ENCODE measurements at regions not wholly inside any gene's neighbourhood (a gene's known extent, or its start where the extent isn't known, plus 50 kb on each side); places are given as distances from the start of the nearest gene placed in this dataset.

DNA sequence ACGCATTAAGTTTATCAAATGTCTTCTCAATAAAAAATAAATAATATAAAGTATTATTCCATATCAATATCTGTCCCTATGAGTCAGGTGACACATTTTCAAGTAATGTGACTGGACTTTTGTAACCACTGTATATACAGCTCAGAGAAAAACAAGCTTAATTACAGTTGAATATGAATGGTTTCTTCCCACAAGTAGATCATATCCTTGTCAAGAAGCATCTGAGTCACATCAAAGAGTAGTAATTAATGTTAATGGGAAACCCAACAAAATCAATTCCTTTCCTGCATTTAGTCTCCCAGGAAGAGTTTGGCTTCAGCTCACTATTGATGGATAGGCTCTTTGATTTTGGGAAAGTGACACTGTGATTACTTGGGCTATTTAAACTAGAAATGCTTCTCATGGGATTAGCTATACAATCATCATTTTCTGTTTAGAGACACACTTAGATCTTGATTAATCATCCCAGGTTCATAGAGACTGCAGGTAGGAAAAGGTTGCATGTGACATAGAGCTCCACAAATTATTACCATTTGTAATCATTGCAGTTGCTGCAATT is 292.9 kb downstream of the GABRG2 start:
- in situ Hi-C loops (cut with MboI; ENCODE audit: low pct_unique_long_range_greater_than_20kb, low sequenced_read_pairs, unreplicated experiment), result no loop called here
- DNase-seq (ENCODE audit: low spot score), result no peak
- TF ChIP-seq, protein P1, sequence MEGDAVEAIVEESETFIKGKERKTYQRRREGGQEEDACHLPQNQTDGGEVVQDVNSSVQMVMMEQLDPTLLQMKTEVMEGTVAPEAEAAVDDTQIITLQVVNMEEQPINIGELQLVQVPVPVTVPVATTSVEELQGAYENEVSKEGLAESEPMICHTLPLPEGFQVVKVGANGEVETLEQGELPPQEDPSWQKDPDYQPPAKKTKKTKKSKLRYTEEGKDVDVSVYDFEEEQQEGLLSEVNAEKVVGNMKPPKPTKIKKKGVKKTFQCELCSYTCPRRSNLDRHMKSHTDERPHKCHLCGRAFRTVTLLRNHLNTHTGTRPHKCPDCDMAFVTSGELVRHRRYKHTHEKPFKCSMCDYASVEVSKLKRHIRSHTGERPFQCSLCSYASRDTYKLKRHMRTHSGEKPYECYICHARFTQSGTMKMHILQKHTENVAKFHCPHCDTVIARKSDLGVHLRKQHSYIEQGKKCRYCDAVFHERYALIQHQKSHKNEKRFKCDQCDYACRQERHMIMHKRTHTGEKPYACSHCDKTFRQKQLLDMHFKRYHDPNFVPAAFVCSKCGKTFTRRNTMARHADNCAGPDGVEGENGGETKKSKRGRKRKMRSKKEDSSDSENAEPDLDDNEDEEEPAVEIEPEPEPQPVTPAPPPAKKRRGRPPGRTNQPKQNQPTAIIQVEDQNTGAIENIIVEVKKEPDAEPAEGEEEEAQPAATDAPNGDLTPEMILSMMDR (IDR thresholded peaks at IDR 0.05; ENCODE audit: extremely low read depth, insufficient read depth, missing control alignments), result no peak

GRCh38 chr5:162372256-162372655 is 304.7 kb downstream of the GABRG2 start:
- no peak for DNase-seq (ENCODE audit: low spot score)
- TF ChIP-seq, protein P1 (IDR thresholded peaks at IDR 0.05; ENCODE audit: extremely low read depth, insufficient read depth, missing control alignments), result no peak
- in situ Hi-C loops (cut with MboI; ENCODE audit: low pct_unique_long_range_greater_than_20kb, low sequenced_read_pairs, unreplicated experiment), result no loop called here

- TF ChIP-seq, protein P1 (IDR thresholded peaks at IDR 0.05; ENCODE audit: extremely low read depth, insufficient read depth, missing control alignments), result no peak
- in situ Hi-C loops (cut with MboI; ENCODE audit: low pct_unique_long_range_greater_than_20kb, low sequenced_read_pairs, unreplicated experiment), result no loop called here
These were observed 310.3 kb downstream of the GABRG2 start for GRCh38 chr5:162377895-162378294.

DNA sequence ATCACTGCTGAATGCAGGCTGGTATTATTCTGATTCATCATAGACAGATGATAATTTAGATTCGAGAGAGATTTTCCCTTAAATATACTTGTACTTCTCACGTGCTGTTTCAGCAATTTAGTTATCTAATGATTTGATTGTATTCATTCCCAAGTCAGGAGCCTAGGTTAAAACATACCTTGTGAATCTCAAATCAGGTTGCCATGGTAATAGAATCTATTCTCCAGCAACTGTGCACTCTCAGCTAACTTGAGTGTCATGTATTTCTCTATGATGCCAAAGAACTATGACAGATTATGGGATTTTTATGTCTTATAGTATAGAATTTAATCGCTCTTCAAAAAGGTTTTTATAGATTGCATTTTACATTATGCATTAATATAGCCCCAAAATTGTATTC is 315.3 kb downstream of the GABRG2 start:
- TF ChIP-seq, protein P1 (IDR thresholded peaks at IDR 0.05; ENCODE audit: extremely low read depth, insufficient read depth, missing control alignments), result no peak
- in situ Hi-C loops (cut with MboI; ENCODE audit: low pct_unique_long_range_greater_than_20kb, low sequenced_read_pairs, unreplicated experiment), result no loop called here
- DNase-seq (ENCODE audit: low spot score), result no peak

More at GRCh38 chr5:162377895-162378294, 310.3 kb downstream of the GABRG2 start:
- DNase-seq (ENCODE audit: low spot score), result no peak

DNA sequence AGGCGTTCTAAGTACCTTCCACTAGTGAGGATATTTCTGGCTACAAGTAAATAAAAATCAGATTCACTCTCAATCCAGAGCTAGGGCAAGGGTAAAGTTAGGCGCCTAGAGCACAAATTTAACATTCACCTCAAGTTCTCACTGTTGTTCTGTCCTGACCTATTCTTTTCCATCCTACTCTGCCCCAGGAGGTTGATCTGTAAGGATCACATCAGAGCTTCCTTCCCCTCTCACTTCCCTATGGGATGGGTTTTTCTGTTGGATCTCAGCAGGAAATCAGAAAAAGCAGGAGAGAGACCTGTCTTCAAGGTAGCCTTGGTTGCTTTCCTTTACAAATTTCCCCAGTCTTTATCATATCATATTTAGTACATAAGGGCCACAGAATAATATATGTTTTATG is 316.7 kb downstream of the GABRG2 start:
- in situ Hi-C loops (cut with MboI; ENCODE audit: low pct_unique_long_range_greater_than_20kb, low sequenced_read_pairs, unreplicated experiment), result no loop called here
- no peak for DNase-seq (ENCODE audit: low spot score)
- TF ChIP-seq, protein P1 (IDR thresholded peaks at IDR 0.05; ENCODE audit: extremely low read depth, insufficient read depth, missing control alignments), result no peak

DNA sequence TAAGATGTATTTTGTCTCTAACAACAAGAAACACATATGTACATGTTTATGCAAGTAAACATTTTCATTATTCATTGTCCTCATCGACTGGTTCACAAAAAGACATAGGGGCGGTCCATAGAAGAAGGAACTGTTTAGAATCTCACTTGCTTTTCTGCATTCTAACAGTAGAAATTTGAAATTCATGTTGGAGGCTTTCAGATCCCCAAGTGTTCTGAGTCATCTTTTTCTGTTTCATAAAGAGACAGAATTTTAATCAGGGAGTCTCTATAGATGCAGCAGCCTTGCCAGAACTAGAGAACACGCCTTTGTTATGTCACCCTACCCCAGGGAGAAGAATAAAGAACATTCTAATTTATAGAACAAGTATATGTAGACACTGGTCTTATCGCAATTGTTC is 324.3 kb downstream of the GABRG2 start:
- TF ChIP-seq, protein P1 (IDR thresholded peaks at IDR 0.05; ENCODE audit: extremely low read depth, insufficient read depth, missing control alignments), result no peak
- DNase-seq (ENCODE audit: low spot score), result no peak
- in situ Hi-C loops (cut with MboI; ENCODE audit: low pct_unique_long_range_greater_than_20kb, low sequenced_read_pairs, unreplicated experiment), result no loop called here
